DND-41 (cell line): ENCODE measurements at regions not wholly inside any gene's neighbourhood (a gene's known extent, or its start where the extent isn't known, plus 50 kb on each side); places are given as distances from the start of the nearest gene placed in this dataset.

Source experiments
- ATAC-seq: fragments of 200-7000 bp; cut with Tn5 transposase; 3 replicates; pipeline ENCODE4 v1.9.1; 2021; ENCODE audit warnings: low read depth; ENCODE audit not compliant: insufficient read depth
- DNase-seq: peaks from one replicate; pipeline ENCODE4 v3.0.0-alpha.2; 2020
- H2AFZ ChIP-seq: 2 replicates; pipeline ENCODE4 v1.6.0; 2012; ENCODE audit warnings: low read depth, low read length
- H3K27ac ChIP-seq: 2 replicates; pipeline ENCODE4 v1.5.1; 2012; ENCODE audit warnings: low read length, inconsistent platforms
- H3K27me3 ChIP-seq: fragments of 200-600 bp; sonication (generic); 2 replicates; pipeline ENCODE4 v1.6.0; 2012; ENCODE audit warnings: low read length, mild to moderate bottlenecking, inconsistent platforms; ENCODE audit not compliant: insufficient read depth, poor library complexity
- H3K36me3 ChIP-seq: 2 replicates; pipeline ENCODE4 v1.5.1; 2012; ENCODE audit warnings: low read length, inconsistent platforms; ENCODE audit not compliant: insufficient read depth
- H3K4me1 ChIP-seq: 2 replicates; pipeline ENCODE4 v1.5.1; 2012; ENCODE audit warnings: mild to moderate bottlenecking, low read length; ENCODE audit not compliant: insufficient read depth
- H3K4me2 ChIP-seq: 2 replicates; pipeline ENCODE4 v1.6.0; 2012; ENCODE audit warnings: mild to moderate bottlenecking, moderate library complexity, low read length, inconsistent platforms; ENCODE audit not compliant: insufficient read depth
- H3K4me3 ChIP-seq, 2 experiments: fragments of 200-600 bp in 1 of 2; shearing (Covaris generic) in 1 of 2; 2 replicates each; pipeline ENCODE4 v1.5.1; 2012 to 2016; ENCODE audit warnings: inconsistent platforms in 2 of 2, low read length in 2 of 2, mild to moderate bottlenecking in 2 of 2, low read depth in 1 of 2, moderate library complexity in 1 of 2
- H3K79me2 ChIP-seq: 2 replicates; pipeline ENCODE4 v1.6.0; 2012; ENCODE audit warnings: low read length, inconsistent platforms; ENCODE audit not compliant: insufficient read depth
- H3K9ac ChIP-seq: 2 replicates; pipeline ENCODE4 v1.6.0; 2012; ENCODE audit warnings: low read depth, mild to moderate bottlenecking, inconsistent platforms, low read length, moderate library complexity
- H3K9me3 ChIP-seq: 2 replicates; pipeline ENCODE4 v1.5.1; 2012; ENCODE audit warnings: low read length, moderate library complexity, mild to moderate bottlenecking, inconsistent platforms; ENCODE audit not compliant: insufficient read depth, severe bottlenecking
- H4K20me1 ChIP-seq: 2 replicates; pipeline ENCODE4 v1.6.0; 2012; ENCODE audit warnings: low read length; ENCODE audit not compliant: insufficient read depth
- EZH2 ChIP-seq: IDR thresholded peaks from 3 replicates; pipeline ENCODE4 v1.6.1; 2012; ENCODE audit warnings: borderline replicate concordance, low read depth, mild to moderate bottlenecking, moderate library complexity, low read length, inconsistent platforms; ENCODE audit not compliant: severe bottlenecking
- TF ChIP-seq, protein P1 (sequence below): IDR thresholded peaks from 2 replicates; pipeline ENCODE4 v1.5.1; 2012; ENCODE audit warnings: borderline replicate concordance, low read length, moderate library complexity, mild to moderate bottlenecking; ENCODE audit not compliant: poor library complexity, severe bottlenecking; ENCODE audit errors: extremely low read depth

DNA sequence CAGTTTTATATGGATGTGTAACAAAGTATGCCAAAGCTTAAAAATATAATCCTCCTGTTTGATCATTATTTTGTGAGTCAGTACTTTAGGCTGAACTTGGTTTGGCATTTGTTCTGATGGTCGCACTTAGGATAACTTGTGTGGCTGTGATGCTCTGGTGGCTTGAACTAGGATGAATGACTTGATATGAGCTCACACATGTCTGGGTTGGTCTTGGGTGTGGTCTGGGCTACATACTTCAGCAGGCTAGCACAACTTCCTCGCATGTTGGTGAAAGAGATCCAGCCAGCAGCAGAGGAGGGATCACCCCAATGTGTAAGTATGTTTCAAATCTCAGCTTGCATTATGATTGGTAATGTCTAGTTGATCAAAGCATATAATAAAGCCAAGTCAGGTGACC is 969.1 kb upstream of the PCDH9 start:
- DNase-seq (no peak), ATAC-seq (no peak)
- Histone ChIP-seq H3K9me3 (no peaks in the 10 kb centered on the region), H4K20me1 (no peaks in the 10 kb centered on the region), H3K36me3 (no peaks in the 10 kb centered on the region), H3K79me2 (no peaks in the 10 kb centered on the region), H3K4me3 (no peak overlapping the region), H3K27ac (no peak overlapping the region), H3K27me3 (no peaks in the 10 kb centered on the region), H3K9ac (no peak overlapping the region), H3K4me2 (no peak overlapping the region), H2AFZ (no peak overlapping the region), H3K4me1 (no peaks in the 10 kb centered on the region)
- TF ChIP-seq EZH2 = no peak
- TF ChIP-seq, protein P1, sequence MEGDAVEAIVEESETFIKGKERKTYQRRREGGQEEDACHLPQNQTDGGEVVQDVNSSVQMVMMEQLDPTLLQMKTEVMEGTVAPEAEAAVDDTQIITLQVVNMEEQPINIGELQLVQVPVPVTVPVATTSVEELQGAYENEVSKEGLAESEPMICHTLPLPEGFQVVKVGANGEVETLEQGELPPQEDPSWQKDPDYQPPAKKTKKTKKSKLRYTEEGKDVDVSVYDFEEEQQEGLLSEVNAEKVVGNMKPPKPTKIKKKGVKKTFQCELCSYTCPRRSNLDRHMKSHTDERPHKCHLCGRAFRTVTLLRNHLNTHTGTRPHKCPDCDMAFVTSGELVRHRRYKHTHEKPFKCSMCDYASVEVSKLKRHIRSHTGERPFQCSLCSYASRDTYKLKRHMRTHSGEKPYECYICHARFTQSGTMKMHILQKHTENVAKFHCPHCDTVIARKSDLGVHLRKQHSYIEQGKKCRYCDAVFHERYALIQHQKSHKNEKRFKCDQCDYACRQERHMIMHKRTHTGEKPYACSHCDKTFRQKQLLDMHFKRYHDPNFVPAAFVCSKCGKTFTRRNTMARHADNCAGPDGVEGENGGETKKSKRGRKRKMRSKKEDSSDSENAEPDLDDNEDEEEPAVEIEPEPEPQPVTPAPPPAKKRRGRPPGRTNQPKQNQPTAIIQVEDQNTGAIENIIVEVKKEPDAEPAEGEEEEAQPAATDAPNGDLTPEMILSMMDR = no peak

DNA sequence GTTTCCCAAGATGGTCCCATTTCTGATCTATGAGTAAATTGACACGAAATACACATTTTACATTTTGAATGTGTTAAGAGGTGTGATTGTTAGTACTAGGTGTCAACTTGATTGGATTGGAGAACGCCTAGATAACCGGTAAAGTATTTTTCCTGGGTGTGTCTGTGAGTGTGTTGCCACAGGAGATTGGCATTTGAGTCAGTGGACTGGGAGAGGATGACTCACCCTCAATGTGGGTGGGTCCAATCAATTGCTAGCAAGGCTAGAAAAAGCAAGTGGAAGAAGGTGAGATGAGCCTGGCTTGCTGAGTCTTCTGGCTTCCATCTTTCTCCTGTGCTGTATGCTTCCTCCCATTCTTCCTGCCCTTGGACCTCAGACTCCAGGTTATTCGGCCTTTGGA is 960.7 kb upstream of the PCDH9 start:
- H3K9ac ChIP-seq = no peak overlapping the region
- H3K27ac ChIP-seq = no peak overlapping the region
- H3K27me3 ChIP-seq = no peaks in the 10 kb centered on the region
- H3K79me2 ChIP-seq = no peaks in the 10 kb centered on the region
- ATAC-seq (no peak), DNase-seq (no peak)
- no peak overlapping the region for H3K4me2 ChIP-seq
- no peak overlapping the region for H2AFZ ChIP-seq
- no peaks in the 10 kb centered on the region for H3K36me3 ChIP-seq
- H3K9me3 ChIP-seq = no peaks in the 10 kb centered on the region
- H3K4me1 ChIP-seq = no peaks in the 10 kb centered on the region
- TF ChIP-seq, protein P1 = no peak
- no peak for TF ChIP-seq EZH2
- no peak overlapping the region for H3K4me3 ChIP-seq
- H4K20me1 ChIP-seq = no peaks in the 10 kb centered on the region

DNA sequence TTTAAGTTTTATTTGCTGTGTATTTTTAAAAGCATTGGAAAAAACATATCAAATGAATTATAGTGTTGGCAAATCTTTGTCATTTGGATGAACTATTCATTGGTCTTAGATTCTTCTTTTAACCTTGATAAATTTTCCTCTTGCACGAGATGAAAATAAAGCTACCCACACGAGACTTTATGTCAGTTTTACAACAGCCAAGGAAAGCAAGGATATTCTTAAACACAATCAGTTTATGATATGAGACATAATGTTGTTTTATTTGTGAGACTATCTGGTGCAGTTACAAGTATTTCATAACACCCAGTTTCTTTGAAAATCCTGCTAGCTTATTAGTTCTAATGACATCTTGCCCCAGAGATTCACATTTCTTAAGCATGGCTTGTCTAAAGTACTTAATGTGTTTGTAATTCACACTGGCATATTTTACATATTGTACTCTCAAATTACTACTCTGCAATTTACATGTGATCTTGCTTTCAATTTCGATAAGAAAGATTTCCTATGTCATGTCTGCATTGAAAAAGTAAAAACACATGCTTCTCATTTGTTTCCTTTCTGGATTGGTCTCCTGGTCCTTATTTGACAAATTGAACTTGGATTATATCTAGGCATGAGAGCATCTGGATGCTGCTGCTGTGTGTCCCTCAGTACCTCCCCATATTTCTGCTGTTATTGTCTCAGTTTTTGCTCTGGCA is 955.5 kb upstream of the PCDH9 start:
- H3K9me3 ChIP-seq = no peaks in the 10 kb centered on the region
- no peaks in the 10 kb centered on the region for H3K79me2 ChIP-seq
- H3K4me2 ChIP-seq = no peak overlapping the region
- TF ChIP-seq, protein P1 = no peak
- no peak for TF ChIP-seq EZH2
- no peak for ATAC-seq
- H2AFZ ChIP-seq = no peak overlapping the region
- H3K9ac ChIP-seq = no peak overlapping the region
- no peak overlapping the region for H3K27ac ChIP-seq
- H4K20me1 ChIP-seq = no peaks in the 10 kb centered on the region
- no peaks in the 10 kb centered on the region for H3K36me3 ChIP-seq
- H3K4me1 ChIP-seq = no peaks in the 10 kb centered on the region
- H3K4me3 ChIP-seq = no peak overlapping the region
- no peak for DNase-seq
- H3K27me3 ChIP-seq = no peaks in the 10 kb centered on the region
